ENCODE measurements at regions not wholly inside any gene's neighbourhood (a gene's known extent, or its start where the extent isn't known, plus 50 kb on each side); places are given as distances from the start of the nearest gene placed in this dataset.
"Not testable (repeated sequence)": the region's sequence is repeated elsewhere in the genome, so short reads cannot be mapped to it uniquely, and the experiment has no call there.

DNA sequence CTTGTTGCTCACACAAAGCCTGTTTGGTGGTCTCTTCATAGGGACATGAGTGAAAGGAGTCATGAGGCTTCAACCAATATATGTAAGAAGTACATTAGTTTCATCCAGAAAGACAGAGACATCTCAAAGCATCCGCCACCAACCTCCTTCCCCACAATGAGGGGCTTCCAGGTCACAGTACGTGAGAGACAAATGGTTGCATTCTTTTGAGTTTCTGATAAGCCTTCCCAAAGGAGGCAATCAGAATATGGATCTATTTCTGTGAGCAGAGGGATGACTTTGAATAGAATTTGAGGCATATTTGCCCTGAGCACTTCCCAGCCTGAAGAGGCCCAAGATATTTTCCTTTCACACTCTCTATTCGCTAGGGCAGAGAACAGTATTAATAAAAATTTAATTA, 931.1 kb downstream of the FAM181B start:
- Histone ChIP-seq H3K4me3 (ENCODE audit: low read length) (no peak overlapping the region), H3K4me1 (ENCODE audit: control insufficient read depth, low read depth, low read length) (no peaks in the 10 kb centered on the region), H3K27ac (ENCODE audit: low read length) (no peak overlapping the region), H3K36me3 (ENCODE audit: control insufficient read depth, low read depth, low read length) (no peaks in the 10 kb centered on the region), H3K9ac (ENCODE audit: low read length) (no peak overlapping the region), H3K9me3 (ENCODE audit: control insufficient read depth, low read depth, low read length) (no peaks in the 10 kb centered on the region), H3K27me3 (ENCODE audit: control insufficient read depth, insufficient read depth, low read length) (no peaks in the 10 kb centered on the region)

DNA sequence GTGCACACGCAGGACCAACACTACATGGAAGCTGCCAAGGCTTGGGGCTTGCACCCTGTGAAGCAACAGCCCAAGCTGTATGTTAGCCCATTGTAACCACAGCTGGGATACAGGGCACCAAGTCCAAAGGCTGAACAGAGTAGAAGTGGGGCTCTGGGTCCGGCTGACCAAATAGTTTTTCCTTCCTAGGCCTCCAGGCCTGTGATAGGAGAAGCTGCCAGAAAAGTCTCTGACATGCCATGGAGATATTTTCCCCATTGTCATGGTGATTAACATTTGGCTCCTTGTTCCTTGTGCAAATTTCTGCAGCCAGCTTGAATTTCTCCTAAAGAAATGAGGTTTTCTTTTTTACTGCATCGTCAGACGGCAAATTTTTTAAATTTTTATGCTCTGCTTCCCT, 941.2 kb downstream of the FAM181B start:
- Histone ChIP-seq H3K27me3 (ENCODE audit: control insufficient read depth, insufficient read depth, low read length) (no peaks in the 10 kb centered on the region), H3K4me3 (ENCODE audit: low read length) (no peak overlapping the region), H3K9me3 (ENCODE audit: control insufficient read depth, low read depth, low read length) (no peaks in the 10 kb centered on the region)

DNA sequence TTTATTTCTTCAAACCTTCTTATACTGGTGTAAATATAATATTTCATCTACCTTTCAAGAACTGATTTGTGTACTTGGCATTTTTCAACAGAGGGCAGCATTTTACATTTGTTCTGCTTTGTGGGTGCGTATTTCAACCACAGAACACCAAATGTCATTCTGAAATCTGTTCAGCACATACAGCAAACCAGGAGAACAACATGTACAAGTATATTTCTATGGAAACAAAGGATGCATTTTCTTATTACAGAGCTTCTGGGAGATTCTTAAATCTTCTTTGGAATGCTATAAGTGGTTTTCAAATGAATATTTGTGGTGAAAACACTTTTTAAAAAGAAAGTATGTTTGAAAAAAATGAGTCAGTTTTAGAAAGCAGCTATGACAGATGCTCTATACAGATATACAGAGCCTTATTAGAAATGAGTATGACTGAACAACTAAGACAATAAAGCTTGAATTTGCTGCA, 946.0 kb downstream of the FAM181B start:
- Histone ChIP-seq H3K36me3 (ENCODE audit: control insufficient read depth, low read depth, low read length) (no peaks in the 10 kb centered on the region), H3K9ac (ENCODE audit: low read length) (no peak overlapping the region), H3K4me1 (ENCODE audit: control insufficient read depth, low read depth, low read length) (no peaks in the 10 kb centered on the region), H3K27me3 (ENCODE audit: control insufficient read depth, insufficient read depth, low read length) (no peaks in the 10 kb centered on the region), H3K9me3 (ENCODE audit: control insufficient read depth, low read depth, low read length) (no peaks in the 10 kb centered on the region), H3K4me3 (ENCODE audit: low read length) (no peak overlapping the region), H3K27ac (ENCODE audit: low read length) (no peak overlapping the region)

More for the DNA sequence above, 941.2 kb downstream of the FAM181B start:
- no peaks in the 10 kb centered on the region for H3K4me1 ChIP-seq (ENCODE audit: control insufficient read depth, low read depth, low read length)
- H3K27ac ChIP-seq (ENCODE audit: low read length): no peak overlapping the region
- H3K9ac ChIP-seq (ENCODE audit: low read length): no peak overlapping the region
- H3K36me3 ChIP-seq (ENCODE audit: control insufficient read depth, low read depth, low read length): no peaks in the 10 kb centered on the region

DNA sequence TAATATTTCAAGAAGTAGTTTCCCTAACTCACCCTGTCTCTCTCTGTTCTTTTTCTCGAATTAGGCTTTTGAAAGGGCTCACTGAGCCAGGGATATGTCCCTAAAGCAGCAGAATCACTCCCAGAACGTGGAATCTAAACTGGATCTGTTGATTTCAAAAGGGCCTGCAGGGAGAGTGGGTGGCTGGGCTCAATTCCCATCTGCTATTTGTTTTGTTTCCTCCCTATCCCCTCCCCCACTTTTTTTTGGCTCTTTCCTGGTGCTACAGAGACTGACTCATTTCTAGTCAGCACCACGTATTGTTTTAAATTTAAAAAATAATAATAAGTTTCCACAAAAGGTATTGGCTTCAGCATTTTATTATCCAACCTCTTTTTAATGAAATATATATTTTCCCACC, 961.5 kb downstream of the FAM181B start:
- Histone ChIP-seq H3K27ac (ENCODE audit: low read length) (no peak overlapping the region), H3K4me3 (ENCODE audit: low read length) (no peak overlapping the region), H3K4me1 (ENCODE audit: control insufficient read depth, low read depth, low read length) (peaks cover 9% of the 10 kb centered on the region), H3K27me3 (ENCODE audit: control insufficient read depth, insufficient read depth, low read length) (no peaks in the 10 kb centered on the region), H3K9me3 (ENCODE audit: control insufficient read depth, low read depth, low read length) (no peaks in the 10 kb centered on the region), H3K9ac (ENCODE audit: low read length) (no peak overlapping the region), H3K36me3 (ENCODE audit: control insufficient read depth, low read depth, low read length) (no peaks in the 10 kb centered on the region)

DNA sequence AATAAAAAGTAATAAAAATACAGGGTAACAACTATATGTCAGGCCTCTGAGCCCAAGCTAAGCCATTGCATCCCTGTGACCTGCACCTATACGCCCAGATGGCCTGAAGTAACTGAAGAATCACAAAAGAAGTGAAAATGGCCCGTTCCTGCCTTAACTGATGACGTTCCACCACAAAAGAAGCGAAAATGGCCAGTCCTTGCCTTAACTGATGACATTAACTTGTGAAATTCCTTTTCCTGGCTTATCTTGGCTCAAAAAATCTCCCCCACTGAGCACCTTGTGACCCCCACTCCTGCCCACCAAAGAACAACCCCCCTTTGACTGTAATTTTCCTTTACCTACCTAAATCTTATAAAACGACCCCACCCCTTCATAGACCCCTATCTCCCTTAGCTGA, 963.8 kb downstream of the FAM181B start:
- H3K9ac ChIP-seq (ENCODE audit: low read length); H3K36me3 ChIP-seq (ENCODE audit: control insufficient read depth, low read depth, low read length); H3K4me3 ChIP-seq (ENCODE audit: low read length); H3K27me3 ChIP-seq (ENCODE audit: control insufficient read depth, insufficient read depth, low read length); H3K4me1 ChIP-seq (ENCODE audit: control insufficient read depth, low read depth, low read length); H3K27ac ChIP-seq (ENCODE audit: low read length); H3K9me3 ChIP-seq (ENCODE audit: control insufficient read depth, low read depth, low read length): not testable (repeated sequence)

DNA sequence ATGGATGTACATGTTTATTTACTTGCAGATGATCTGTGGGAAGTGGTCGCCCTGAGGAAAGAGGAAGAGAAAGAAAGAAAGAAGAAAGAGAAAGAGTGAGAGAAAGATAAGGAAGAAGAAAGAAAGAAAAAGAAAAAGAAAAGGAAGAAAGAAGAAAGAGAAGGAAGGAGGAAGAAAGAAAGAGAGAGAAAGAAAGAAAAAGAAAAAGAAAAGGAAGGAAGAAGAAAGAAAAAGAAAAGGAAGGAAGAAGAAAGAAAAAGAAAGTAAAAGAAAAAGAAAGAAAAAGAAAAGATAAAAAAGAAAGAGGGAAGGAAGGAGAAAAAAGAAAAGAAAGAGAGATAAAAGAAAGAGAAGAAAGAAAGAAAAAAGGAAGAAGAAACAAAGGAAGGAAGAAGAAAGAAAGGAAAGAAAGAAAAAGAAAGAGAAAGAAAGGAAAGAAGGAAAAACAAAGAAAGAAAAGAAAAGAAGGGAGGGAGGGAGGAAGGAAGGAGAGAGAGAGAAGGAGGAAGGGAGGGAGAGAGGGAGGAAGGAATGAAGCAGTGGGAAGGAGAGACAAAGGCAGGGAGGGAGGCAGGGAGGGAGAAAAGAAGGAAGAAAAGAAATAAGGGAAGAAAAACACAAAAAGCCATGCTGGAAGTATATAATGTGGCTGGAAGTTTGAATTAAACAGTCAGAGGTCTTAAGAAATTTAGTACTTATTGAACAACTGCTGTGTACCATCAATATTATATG, 976.6 kb downstream of the FAM181B start:
- no peaks in the 10 kb centered on the region for H3K9me3 ChIP-seq (ENCODE audit: control insufficient read depth, low read depth, low read length)
- no peak overlapping the region for H3K9ac ChIP-seq (ENCODE audit: low read length)
- no peaks in the 10 kb centered on the region for H3K36me3 ChIP-seq (ENCODE audit: control insufficient read depth, low read depth, low read length)
- no peaks in the 10 kb centered on the region for H3K27me3 ChIP-seq (ENCODE audit: control insufficient read depth, insufficient read depth, low read length)
- no peaks in the 10 kb centered on the region for H3K4me1 ChIP-seq (ENCODE audit: control insufficient read depth, low read depth, low read length)
- H3K27ac ChIP-seq (ENCODE audit: low read length): no peak overlapping the region
- no peak overlapping the region for H3K4me3 ChIP-seq (ENCODE audit: low read length)

DNA sequence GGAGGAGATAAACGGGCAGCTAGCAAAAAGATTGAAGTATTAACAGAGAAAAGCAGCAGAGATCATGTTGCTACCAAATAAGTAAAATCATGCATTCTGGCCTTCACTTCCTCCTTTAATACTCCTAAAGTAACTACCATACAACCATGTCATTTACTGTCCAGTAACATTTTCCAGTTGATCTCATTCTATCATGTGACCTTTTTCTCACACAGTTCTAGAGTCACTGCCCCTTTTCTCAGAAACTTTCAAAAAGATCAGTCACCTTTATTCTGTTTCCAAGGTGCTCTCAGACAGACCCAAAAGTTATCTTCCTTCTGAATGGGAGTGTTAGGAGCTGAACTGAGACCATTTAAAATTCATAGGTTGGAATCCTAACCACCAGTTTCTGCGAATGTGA, 984.4 kb downstream of the FAM181B start:
- no peak overlapping the region for H3K9ac ChIP-seq (ENCODE audit: low read length)
- no peak overlapping the region for H3K4me3 ChIP-seq (ENCODE audit: low read length)
- no peaks in the 10 kb centered on the region for H3K4me1 ChIP-seq (ENCODE audit: control insufficient read depth, low read depth, low read length)
- no peaks in the 10 kb centered on the region for H3K36me3 ChIP-seq (ENCODE audit: control insufficient read depth, low read depth, low read length)
- no peaks in the 10 kb centered on the region for H3K27me3 ChIP-seq (ENCODE audit: control insufficient read depth, insufficient read depth, low read length)
- no peak overlapping the region for H3K27ac ChIP-seq (ENCODE audit: low read length)
- H3K9me3 ChIP-seq (ENCODE audit: control insufficient read depth, low read depth, low read length): no peaks in the 10 kb centered on the region

DNA sequence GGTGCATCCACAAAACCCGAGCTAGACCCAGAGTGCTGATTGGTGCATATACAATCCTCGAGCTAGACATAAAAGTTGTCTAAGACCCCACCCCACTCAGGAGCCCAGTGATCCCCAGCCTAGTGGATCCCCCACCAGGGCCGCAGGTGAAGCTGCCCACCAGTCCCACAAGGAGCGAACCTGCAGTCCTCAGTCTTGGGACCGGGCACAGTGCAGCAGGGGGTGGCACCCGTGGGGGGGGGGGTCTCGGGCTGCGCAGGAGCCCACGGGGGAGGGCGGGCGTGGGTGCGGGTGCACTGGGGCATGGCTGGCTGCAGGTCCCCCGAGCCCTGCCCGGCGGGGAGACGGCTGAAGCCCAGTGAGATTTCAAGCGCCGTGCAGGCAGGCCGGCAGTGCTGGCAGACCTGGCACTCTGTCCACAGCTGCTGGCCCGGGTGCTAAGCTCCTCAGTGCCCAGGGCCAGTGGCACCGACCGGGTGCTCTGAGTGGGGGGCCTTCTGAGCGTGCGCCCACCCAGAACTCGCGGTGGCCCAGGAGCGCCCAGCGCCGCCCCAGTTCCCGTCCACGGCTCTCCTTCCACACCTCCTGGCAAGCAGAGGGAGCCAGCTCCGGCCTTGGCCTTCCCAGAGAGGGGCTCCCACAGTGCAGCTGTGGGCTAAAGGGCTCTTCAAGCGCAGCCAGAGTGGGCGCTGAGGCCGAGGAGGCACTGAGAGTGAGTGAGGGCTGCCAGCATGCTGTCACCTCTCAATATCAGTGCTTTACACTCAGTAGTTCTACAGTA, 989.1 kb downstream of the FAM181B start:
- Histone ChIP-seq H3K27ac (ENCODE audit: low read length) (no peak overlapping the region), H3K4me3 (ENCODE audit: low read length) (no peak overlapping the region), H3K4me1 (ENCODE audit: control insufficient read depth, low read depth, low read length) (no peaks in the 10 kb centered on the region), H3K27me3 (ENCODE audit: control insufficient read depth, insufficient read depth, low read length) (no peaks in the 10 kb centered on the region), H3K36me3 (ENCODE audit: control insufficient read depth, low read depth, low read length) (no peaks in the 10 kb centered on the region), H3K9ac (ENCODE audit: low read length) (no peak overlapping the region), H3K9me3 (ENCODE audit: control insufficient read depth, low read depth, low read length) (no peaks in the 10 kb centered on the region)

DNA sequence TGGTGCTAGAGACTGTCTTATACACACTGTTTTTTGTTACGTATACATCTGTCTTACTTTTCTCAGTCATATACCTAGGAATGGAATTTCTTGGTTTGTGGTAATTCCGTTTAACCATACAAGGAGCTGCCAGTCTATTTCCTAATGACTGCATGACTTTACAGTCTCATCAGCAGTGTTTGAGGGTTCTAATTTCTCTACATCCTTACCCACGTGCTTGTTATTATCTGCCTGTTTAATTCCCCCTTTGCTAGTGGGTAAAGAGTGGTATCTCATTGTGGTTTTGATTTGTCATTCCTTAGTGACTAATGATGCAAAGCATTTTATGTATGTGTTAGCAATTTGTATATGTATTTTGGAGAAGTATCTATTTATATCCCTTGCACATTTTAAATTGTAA, 1008.0 kb downstream of the FAM181B start:
- no peaks in the 10 kb centered on the region for H3K36me3 ChIP-seq (ENCODE audit: control insufficient read depth, low read depth, low read length)
- H3K9me3 ChIP-seq (ENCODE audit: control insufficient read depth, low read depth, low read length): no peaks in the 10 kb centered on the region
- H3K4me1 ChIP-seq (ENCODE audit: control insufficient read depth, low read depth, low read length): no peaks in the 10 kb centered on the region
- no peak overlapping the region for H3K27ac ChIP-seq (ENCODE audit: low read length)
- H3K9ac ChIP-seq (ENCODE audit: low read length): no peak overlapping the region
- no peak overlapping the region for H3K4me3 ChIP-seq (ENCODE audit: low read length)
- H3K27me3 ChIP-seq (ENCODE audit: control insufficient read depth, insufficient read depth, low read length): no peaks in the 10 kb centered on the region

DNA sequence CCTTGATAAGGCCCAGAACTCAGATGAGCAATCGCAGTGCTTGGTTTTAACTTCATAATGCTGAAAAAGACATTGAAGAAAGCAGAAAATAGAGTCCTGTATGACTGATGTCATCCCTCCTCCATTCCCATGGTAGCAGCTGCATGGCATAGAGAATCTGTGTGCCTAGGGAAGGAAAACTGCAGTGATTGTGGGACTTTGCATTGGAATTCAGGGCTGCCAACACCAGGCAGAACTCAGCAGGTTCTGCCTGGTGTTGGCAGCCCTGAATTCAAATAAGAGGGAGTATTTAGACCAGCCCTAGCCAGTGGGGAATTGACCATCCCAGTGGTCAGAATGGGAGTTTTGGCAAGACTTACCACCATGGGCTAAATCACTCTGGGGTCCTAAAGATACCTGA, 1016.0 kb downstream of the FAM181B start:
- Histone ChIP-seq H3K9me3 (ENCODE audit: control insufficient read depth, low read depth, low read length) (no peaks in the 10 kb centered on the region), H3K9ac (ENCODE audit: low read length) (no peak overlapping the region), H3K27me3 (ENCODE audit: control insufficient read depth, insufficient read depth, low read length) (no peaks in the 10 kb centered on the region), H3K4me3 (ENCODE audit: low read length) (no peak overlapping the region), H3K36me3 (ENCODE audit: control insufficient read depth, low read depth, low read length) (no peaks in the 10 kb centered on the region), H3K27ac (ENCODE audit: low read length) (no peak overlapping the region), H3K4me1 (ENCODE audit: control insufficient read depth, low read depth, low read length) (no peaks in the 10 kb centered on the region)

DNA sequence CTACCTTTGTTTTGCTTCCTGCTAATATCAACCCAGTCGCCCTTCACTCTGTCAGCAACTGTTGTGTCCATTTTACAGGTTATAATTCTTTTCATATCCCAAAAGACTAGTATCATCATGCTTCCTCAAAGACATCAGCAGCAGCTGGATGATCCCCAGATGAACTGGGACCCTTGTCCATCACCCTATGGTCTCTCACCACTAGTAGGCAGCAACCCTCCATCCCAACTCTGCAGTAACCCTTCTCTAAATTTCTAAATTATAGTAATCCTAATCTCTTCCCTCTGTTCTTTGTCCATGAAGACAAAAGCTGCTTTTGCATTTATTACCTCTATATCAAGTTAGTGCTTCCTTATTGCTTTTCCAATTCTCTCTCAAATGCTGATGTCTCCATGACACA, 1025.8 kb downstream of the FAM181B start:
- no peaks in the 10 kb centered on the region for H3K9me3 ChIP-seq (ENCODE audit: control insufficient read depth, low read depth, low read length)
- H3K4me3 ChIP-seq (ENCODE audit: low read length): no peak overlapping the region
- H3K4me1 ChIP-seq (ENCODE audit: control insufficient read depth, low read depth, low read length): no peaks in the 10 kb centered on the region
- no peaks in the 10 kb centered on the region for H3K36me3 ChIP-seq (ENCODE audit: control insufficient read depth, low read depth, low read length)
- no peak overlapping the region for H3K27ac ChIP-seq (ENCODE audit: low read length)
- H3K27me3 ChIP-seq (ENCODE audit: control insufficient read depth, insufficient read depth, low read length): no peaks in the 10 kb centered on the region
- no peak overlapping the region for H3K9ac ChIP-seq (ENCODE audit: low read length)

DNA sequence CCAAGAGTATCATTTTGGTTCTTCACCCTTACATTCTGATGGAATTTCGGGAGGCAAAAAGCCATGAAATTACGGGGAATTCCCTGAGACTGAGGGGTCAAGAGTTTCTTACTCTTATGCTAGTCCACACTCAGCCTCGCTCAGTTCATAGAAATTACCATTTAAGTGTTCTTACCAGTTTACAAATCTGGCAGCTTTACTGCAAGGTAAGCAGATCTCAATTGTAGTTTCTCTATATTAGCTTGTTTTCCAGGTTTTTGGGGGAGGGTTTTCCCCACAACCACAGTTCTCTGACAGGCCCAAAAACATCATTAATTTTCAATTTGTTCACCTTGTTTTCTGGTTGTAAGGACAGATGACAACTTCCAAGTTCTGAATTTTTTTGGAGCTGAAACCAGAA, 1028.4 kb downstream of the FAM181B start:
- Histone ChIP-seq H3K4me3 (ENCODE audit: low read length) (no peak overlapping the region), H3K36me3 (ENCODE audit: control insufficient read depth, low read depth, low read length) (no peaks in the 10 kb centered on the region), H3K4me1 (ENCODE audit: control insufficient read depth, low read depth, low read length) (no peaks in the 10 kb centered on the region), H3K27me3 (ENCODE audit: control insufficient read depth, insufficient read depth, low read length) (no peaks in the 10 kb centered on the region), H3K9ac (ENCODE audit: low read length) (no peak overlapping the region), H3K9me3 (ENCODE audit: control insufficient read depth, low read depth, low read length) (peaks cover 7% of the 10 kb centered on the region), H3K27ac (ENCODE audit: low read length) (no peak overlapping the region)
